NB4 (cell line): ENCODE measurements at regions not wholly inside any gene's neighbourhood (a gene's known extent, or its start where the extent isn't known, plus 50 kb on each side); places are given as distances from the start of the nearest gene placed in this dataset.

Experiments
- POLR2A ChIP-seq: IDR thresholded peaks from 2 replicates; pipeline ENCODE4 v1.6.1; 2011; ENCODE audit warnings: mild to moderate bottlenecking; ENCODE audit not compliant: insufficient read length; ENCODE audit errors: extremely low read depth
- TF ChIP-seq, protein P1 (sequence below): IDR thresholded peaks from one replicate; pipeline ENCODE4 v1.5.1; 2012; ENCODE audit warnings: low read depth, low read length

GRCh38 chr1:80837066-80837465, 963.7 kb upstream of the ADGRL2 start:
- TF ChIP-seq POLR2A, result no peak
- TF ChIP-seq, protein P1, sequence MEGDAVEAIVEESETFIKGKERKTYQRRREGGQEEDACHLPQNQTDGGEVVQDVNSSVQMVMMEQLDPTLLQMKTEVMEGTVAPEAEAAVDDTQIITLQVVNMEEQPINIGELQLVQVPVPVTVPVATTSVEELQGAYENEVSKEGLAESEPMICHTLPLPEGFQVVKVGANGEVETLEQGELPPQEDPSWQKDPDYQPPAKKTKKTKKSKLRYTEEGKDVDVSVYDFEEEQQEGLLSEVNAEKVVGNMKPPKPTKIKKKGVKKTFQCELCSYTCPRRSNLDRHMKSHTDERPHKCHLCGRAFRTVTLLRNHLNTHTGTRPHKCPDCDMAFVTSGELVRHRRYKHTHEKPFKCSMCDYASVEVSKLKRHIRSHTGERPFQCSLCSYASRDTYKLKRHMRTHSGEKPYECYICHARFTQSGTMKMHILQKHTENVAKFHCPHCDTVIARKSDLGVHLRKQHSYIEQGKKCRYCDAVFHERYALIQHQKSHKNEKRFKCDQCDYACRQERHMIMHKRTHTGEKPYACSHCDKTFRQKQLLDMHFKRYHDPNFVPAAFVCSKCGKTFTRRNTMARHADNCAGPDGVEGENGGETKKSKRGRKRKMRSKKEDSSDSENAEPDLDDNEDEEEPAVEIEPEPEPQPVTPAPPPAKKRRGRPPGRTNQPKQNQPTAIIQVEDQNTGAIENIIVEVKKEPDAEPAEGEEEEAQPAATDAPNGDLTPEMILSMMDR, result no peak
